ENCODE measurements at regions not wholly inside any gene's neighbourhood (a gene's known extent, or its start where the extent isn't known, plus 50 kb on each side); places are given as distances from the start of the nearest gene placed in this dataset.

- FAIRE-seq, result no peak
Observed at GRCh38 chr5:98518754-98519153, 254.7 kb upstream of the RGMB start.

GRCh38 chr5:98519571-98519970 lies 253.9 kb upstream of the RGMB start:
- 82 to 92% (median 84%) methylated on average over 4 of the region's 4 CpGs for WGBS, 3 donors
- Histone ChIP-seq H3K9me3 (ENCODE audit: control insufficient read depth in 2 of 2, insufficient read depth in 1 of 2, low read depth in 1 of 2, low read length in 1 of 2) (no peaks in the 10 kb centered on the region), H3K27me3 (ENCODE audit: control insufficient read depth in 3 of 3, insufficient read depth in 3 of 3, low read length in 3 of 3) (no peaks in the 10 kb centered on the region), H3K4me3 (ENCODE audit: low read depth in 1 of 3, low read length in 3 of 3) (no peak overlapping the region), H3K4me1 (ENCODE audit: control insufficient read depth in 3 of 3, insufficient read depth in 2 of 3, low read depth in 1 of 3, low read length in 2 of 3) (peaks cover 0 to 17% (median 9%) of the 10 kb centered on the region in 3 donors), H3K36me3 (ENCODE audit: control insufficient read depth in 3 of 3, insufficient read depth in 2 of 3, low read depth in 1 of 3, low read length in 3 of 3) (no peaks in the 10 kb centered on the region), H3K27ac (ENCODE audit: low read depth in 1 of 3, low read length in 2 of 3) (no peak overlapping the region)
- DNase-seq, result no peak
- FAIRE-seq, result no peak

More at GRCh38 chr5:98518754-98519153, 254.7 kb upstream of the RGMB start:
- H3K27ac ChIP-seq (ENCODE audit: low read depth in 1 of 3, low read length in 2 of 3), result no peak overlapping the region
- no peaks in the 10 kb centered on the region for H3K9me3 ChIP-seq (ENCODE audit: control insufficient read depth in 2 of 2, insufficient read depth in 1 of 2, low read depth in 1 of 2, low read length in 1 of 2)
- no peaks in the 10 kb centered on the region for H3K36me3 ChIP-seq (ENCODE audit: control insufficient read depth in 3 of 3, insufficient read depth in 2 of 3, low read depth in 1 of 3, low read length in 3 of 3)
- no peak overlapping the region for H3K4me3 ChIP-seq (ENCODE audit: low read depth in 1 of 3, low read length in 3 of 3)
- WGBS, 3 donors, result 4 to 13% (median 7%) methylated on average over 1 of the region's 1 CpG
- H3K27me3 ChIP-seq (ENCODE audit: control insufficient read depth in 3 of 3, insufficient read depth in 3 of 3, low read length in 3 of 3), result no peaks in the 10 kb centered on the region
- DNase-seq, result peak in 1 of 2 donors; percentile 71
- H3K4me1 ChIP-seq (ENCODE audit: control insufficient read depth in 3 of 3, insufficient read depth in 2 of 3, low read depth in 1 of 3, low read length in 2 of 3), result peaks cover under 1 to 18% (median 9%) of the 10 kb centered on the region in 3 donors

GRCh38 chr5:98521821-98522220 lies 251.6 kb upstream of the RGMB start:
- no peak for FAIRE-seq
- Histone ChIP-seq H3K27me3 (ENCODE audit: control insufficient read depth in 3 of 3, insufficient read depth in 3 of 3, low read length in 3 of 3) (no peaks in the 10 kb centered on the region), H3K27ac (ENCODE audit: low read depth in 1 of 3, low read length in 2 of 3) (no peak overlapping the region), H3K4me3 (ENCODE audit: low read depth in 1 of 3, low read length in 3 of 3) (no peak overlapping the region), H3K4me1 (ENCODE audit: control insufficient read depth in 3 of 3, insufficient read depth in 2 of 3, low read depth in 1 of 3, low read length in 2 of 3) (peaks cover 0 to 17% (median 9%) of the 10 kb centered on the region in 3 donors), H3K9me3 (ENCODE audit: control insufficient read depth in 2 of 2, insufficient read depth in 1 of 2, low read depth in 1 of 2, low read length in 1 of 2) (no peaks in the 10 kb centered on the region), H3K36me3 (ENCODE audit: control insufficient read depth in 3 of 3, insufficient read depth in 2 of 3, low read depth in 1 of 3, low read length in 3 of 3) (no peaks in the 10 kb centered on the region)
- WGBS, 3 donors, result 25 to 66% (median 48%) methylated on average over 3 of the region's 3 CpGs
- peak in 1 of 2 donors; percentile 70 for DNase-seq

GRCh38 chr5:98524773-98525172 lies 248.7 kb upstream of the RGMB start:
- H3K4me3 ChIP-seq (ENCODE audit: low read depth in 1 of 3, low read length in 3 of 3), result no peak overlapping the region
- no peak overlapping the region for H3K27ac ChIP-seq (ENCODE audit: low read depth in 1 of 3, low read length in 2 of 3)
- no peak for DNase-seq
- no peaks in the 10 kb centered on the region for H3K36me3 ChIP-seq (ENCODE audit: control insufficient read depth in 3 of 3, insufficient read depth in 2 of 3, low read depth in 1 of 3, low read length in 3 of 3)
- peaks cover 0 to 6% (median 0%) of the 10 kb centered on the region in 3 donors for H3K4me1 ChIP-seq (ENCODE audit: control insufficient read depth in 3 of 3, insufficient read depth in 2 of 3, low read depth in 1 of 3, low read length in 2 of 3)
- H3K9me3 ChIP-seq (ENCODE audit: control insufficient read depth in 2 of 2, insufficient read depth in 1 of 2, low read depth in 1 of 2, low read length in 1 of 2), result no peaks in the 10 kb centered on the region
- no peak for FAIRE-seq
- H3K27me3 ChIP-seq (ENCODE audit: control insufficient read depth in 3 of 3, insufficient read depth in 3 of 3, low read length in 3 of 3), result no peaks in the 10 kb centered on the region

GRCh38 chr5:98527846-98528245 lies 245.6 kb upstream of the RGMB start:
- no peaks in the 10 kb centered on the region for H3K27me3 ChIP-seq (ENCODE audit: control insufficient read depth in 3 of 3, insufficient read depth in 3 of 3, low read length in 3 of 3)
- no peak for FAIRE-seq
- no peaks in the 10 kb centered on the region for H3K36me3 ChIP-seq (ENCODE audit: control insufficient read depth in 3 of 3, insufficient read depth in 2 of 3, low read depth in 1 of 3, low read length in 3 of 3)

GRCh38 chr5:98529321-98529720 lies 244.1 kb upstream of the RGMB start:
- no peaks in the 10 kb centered on the region for H3K4me1 ChIP-seq (ENCODE audit: control insufficient read depth in 3 of 3, insufficient read depth in 2 of 3, low read depth in 1 of 3, low read length in 2 of 3)
- FAIRE-seq, result no peak

More at GRCh38 chr5:98527846-98528245, 245.6 kb upstream of the RGMB start:
- H3K27ac ChIP-seq (ENCODE audit: low read depth in 1 of 3, low read length in 2 of 3), result no peak overlapping the region
- no peak overlapping the region for H3K4me3 ChIP-seq (ENCODE audit: low read depth in 1 of 3, low read length in 3 of 3)
- no peak for DNase-seq
- H3K4me1 ChIP-seq (ENCODE audit: control insufficient read depth in 3 of 3, insufficient read depth in 2 of 3, low read depth in 1 of 3, low read length in 2 of 3), result no peaks in the 10 kb centered on the region
- no peaks in the 10 kb centered on the region for H3K9me3 ChIP-seq (ENCODE audit: control insufficient read depth in 2 of 2, insufficient read depth in 1 of 2, low read depth in 1 of 2, low read length in 1 of 2)

GRCh38 chr5:98530224-98530623 lies 243.2 kb upstream of the RGMB start:
- FAIRE-seq (no peak), DNase-seq (no peak)
- WGBS, 3 donors, result 79 to 87% (median 84%) methylated on average over 2 of the region's 2 CpGs
- no peak overlapping the region for H3K27ac ChIP-seq (ENCODE audit: low read depth in 1 of 3, low read length in 2 of 3)
- no peak overlapping the region for H3K4me3 ChIP-seq (ENCODE audit: low read depth in 1 of 3, low read length in 3 of 3)
- no peaks in the 10 kb centered on the region for H3K36me3 ChIP-seq (ENCODE audit: control insufficient read depth in 3 of 3, insufficient read depth in 2 of 3, low read depth in 1 of 3, low read length in 3 of 3)
- H3K27me3 ChIP-seq (ENCODE audit: control insufficient read depth in 3 of 3, insufficient read depth in 3 of 3, low read length in 3 of 3), result no peaks in the 10 kb centered on the region
- no peaks in the 10 kb centered on the region for H3K4me1 ChIP-seq (ENCODE audit: control insufficient read depth in 3 of 3, insufficient read depth in 2 of 3, low read depth in 1 of 3, low read length in 2 of 3)
- no peaks in the 10 kb centered on the region for H3K9me3 ChIP-seq (ENCODE audit: control insufficient read depth in 2 of 2, insufficient read depth in 1 of 2, low read depth in 1 of 2, low read length in 1 of 2)

More at GRCh38 chr5:98529321-98529720, 244.1 kb upstream of the RGMB start:
- no peaks in the 10 kb centered on the region for H3K9me3 ChIP-seq (ENCODE audit: control insufficient read depth in 2 of 2, insufficient read depth in 1 of 2, low read depth in 1 of 2, low read length in 1 of 2)
- H3K27me3 ChIP-seq (ENCODE audit: control insufficient read depth in 3 of 3, insufficient read depth in 3 of 3, low read length in 3 of 3), result no peaks in the 10 kb centered on the region
- no peak for DNase-seq
- H3K27ac ChIP-seq (ENCODE audit: low read depth in 1 of 3, low read length in 2 of 3), result no peak overlapping the region
- H3K4me3 ChIP-seq (ENCODE audit: low read depth in 1 of 3, low read length in 3 of 3), result no peak overlapping the region
- H3K36me3 ChIP-seq (ENCODE audit: control insufficient read depth in 3 of 3, insufficient read depth in 2 of 3, low read depth in 1 of 3, low read length in 3 of 3), result no peaks in the 10 kb centered on the region

- DNase-seq (no peak), FAIRE-seq (no peak)
- 70 to 90% (median 82%) methylated on average over 4 of the region's 4 CpGs for whole genome bisulfite sequencing, 3 donors
- no peaks in the 10 kb centered on the region for H3K9me3 ChIP-seq (ENCODE audit: control insufficient read depth in 2 of 2, insufficient read depth in 1 of 2, low read depth in 1 of 2, low read length in 1 of 2)
- H3K27me3 ChIP-seq (ENCODE audit: control insufficient read depth in 3 of 3, insufficient read depth in 3 of 3, low read length in 3 of 3), result no peaks in the 10 kb centered on the region
- no peak overlapping the region for H3K27ac ChIP-seq (ENCODE audit: low read depth in 1 of 3, low read length in 2 of 3)
- no peak overlapping the region for H3K4me3 ChIP-seq (ENCODE audit: low read depth in 1 of 3, low read length in 3 of 3)
- no peaks in the 10 kb centered on the region for H3K4me1 ChIP-seq (ENCODE audit: control insufficient read depth in 3 of 3, insufficient read depth in 2 of 3, low read depth in 1 of 3, low read length in 2 of 3)
- H3K36me3 ChIP-seq (ENCODE audit: control insufficient read depth in 3 of 3, insufficient read depth in 2 of 3, low read depth in 1 of 3, low read length in 3 of 3), result no peaks in the 10 kb centered on the region
Observed at GRCh38 chr5:98535901-98536300, 237.6 kb upstream of the RGMB start.

- FAIRE-seq (no peak), DNase-seq (no peak)
- no peaks in the 10 kb centered on the region for H3K36me3 ChIP-seq (ENCODE audit: control insufficient read depth in 3 of 3, insufficient read depth in 2 of 3, low read depth in 1 of 3, low read length in 3 of 3)
- WGBS, 3 donors, result 32 to 88% (median 84%) methylated on average over 1 of the region's 1 CpG
- H3K4me3 ChIP-seq (ENCODE audit: low read depth in 1 of 3, low read length in 3 of 3), result no peak overlapping the region
- H3K9me3 ChIP-seq (ENCODE audit: control insufficient read depth in 2 of 2, insufficient read depth in 1 of 2, low read depth in 1 of 2, low read length in 1 of 2), result peaks cover 0 to 3% of the 10 kb centered on the region in 2 donors
- no peak overlapping the region for H3K27ac ChIP-seq (ENCODE audit: low read depth in 1 of 3, low read length in 2 of 3)
- H3K4me1 ChIP-seq (ENCODE audit: control insufficient read depth in 3 of 3, insufficient read depth in 2 of 3, low read depth in 1 of 3, low read length in 2 of 3), result no peaks in the 10 kb centered on the region
- no peaks in the 10 kb centered on the region for H3K27me3 ChIP-seq (ENCODE audit: control insufficient read depth in 3 of 3, insufficient read depth in 3 of 3, low read length in 3 of 3)
Observed at GRCh38 chr5:98540056-98540455, 233.4 kb upstream of the RGMB start.
